Endothelial cell of umbilical vein (primary cell): ENCODE measurements at regions not wholly inside any gene's neighbourhood (a gene's known extent, or its start where the extent isn't known, plus 50 kb on each side); places are given as distances from the start of the nearest gene placed in this dataset.

Experiments used
- BruUV-seq: library from RNA; stranded (reverse); fragments of 400-500 nt; replicated peaks from 2 replicates; lab custom pipeline; 2021; lab: Mats Ljungman, UMichigan
- CTCF ChIA-PET: fragments of 300-600, 350-600 bp; sonication (Branson Sonifier 250); formaldehyde crosslinking; loops from one replicate; lab custom pipeline; 2021; ENCODE audit warnings: antibody characterized with exemption, inconsistent platforms; lab: Charles Lee
- POLR2A ChIA-PET: fragments of 300-600, 350-600 bp; sonication (Branson Sonifier 250); formaldehyde crosslinking; loops from one replicate; lab custom pipeline; 2021; ENCODE audit warnings: antibody characterized with exemption, inconsistent platforms; lab: Charles Lee
- DNase-seq: peaks from one replicate; pipeline ENCODE4 v3.0.0-alpha.2; 2011; ENCODE audit warnings: low read depth, low spot score
- FAIRE-seq: peaks from 2 replicates; lab custom pipeline; 2011; peaks lifted over from hg19 to GRCh38; lab: Jason Lieb, UNC
- H2AFZ ChIP-seq: 2 replicates; pipeline ENCODE4 v1.6.0; 2012; ENCODE audit warnings: low read depth, low read length, control low read depth, inconsistent platforms
- H3K27ac ChIP-seq: 2 replicates; pipeline ENCODE4 v1.5.1; 2011; ENCODE audit warnings: low read depth, mild to moderate bottlenecking, control low read depth, low read length, moderate library complexity; ENCODE audit not compliant: insufficient read depth
- H3K27me3 ChIP-seq, 2 experiments: 2 replicates each; pipeline versions ENCODE4 v1.6.0 to v1.6.1; 2011; ENCODE audit warnings: low read length in 2 of 2, mixed read lengths in 1 of 2; ENCODE audit not compliant: control insufficient read depth in 2 of 2, insufficient read depth in 2 of 2
- H3K36me3 ChIP-seq, 2 experiments: 2 replicates in 1 of 2; 3 replicates in 1 of 2; pipeline ENCODE4 v1.5.1; 2011; ENCODE audit warnings: low read length in 2 of 2, mild to moderate bottlenecking in 1 of 2, moderate library complexity in 1 of 2; ENCODE audit not compliant: control insufficient read depth in 2 of 2, insufficient read depth in 2 of 2; ENCODE audit errors: extremely low read depth in 1 of 2
- H3K4me1 ChIP-seq: 3 replicates; pipeline ENCODE4 v1.5.1; 2011; ENCODE audit warnings: mild to moderate bottlenecking, low read length; ENCODE audit not compliant: control insufficient read depth, insufficient read depth; ENCODE audit errors: extremely low read depth
- H3K4me2 ChIP-seq: 2 replicates; pipeline ENCODE4 v1.6.1; 2011; ENCODE audit warnings: low read length, control low read depth, mixed read lengths; ENCODE audit not compliant: insufficient read depth
- H3K4me3 ChIP-seq, 3 experiments: fragments of 200-600 bp in 1 of 3; sonication (generic), shearing (Covaris generic) in 1 of 3; replicated peaks in 1 of 3; 2 replicates each; pipeline ENCODE4 v1.5.1; 2011 to 2016; ENCODE audit warnings: control low read depth in 3 of 3, low read length in 3 of 3, mild to moderate bottlenecking in 2 of 3, inconsistent platforms in 1 of 3, low read depth in 1 of 3, moderate library complexity in 1 of 3; ENCODE audit not compliant: insufficient read depth in 1 of 3
- H3K79me2 ChIP-seq: 2 replicates; pipeline ENCODE4 v1.6.0; 2012; ENCODE audit warnings: low read length, inconsistent platforms; ENCODE audit not compliant: control insufficient read depth, insufficient read depth
- H3K9ac ChIP-seq: replicated peaks from 2 replicates; pipeline ENCODE3; 2011; ENCODE audit warnings: low read length, control low read depth; ENCODE audit not compliant: insufficient read depth; ENCODE audit errors: extremely low read depth
- H3K9me1 ChIP-seq: replicated peaks from 3 replicates; pipeline ENCODE4 v1.6.0; 2011; ENCODE audit warnings: mild to moderate bottlenecking, low read length; ENCODE audit not compliant: control insufficient read depth, insufficient read depth; ENCODE audit errors: extremely low read depth
- H3K9me3 ChIP-seq: replicated peaks from 2 replicates; pipeline ENCODE4 v1.5.1; 2012; ENCODE audit warnings: low read length, inconsistent platforms; ENCODE audit not compliant: control insufficient read depth, insufficient read depth
- H4K20me1 ChIP-seq: replicated peaks from 2 replicates; pipeline ENCODE3; 2011; ENCODE audit warnings: mild to moderate bottlenecking, low read length; ENCODE audit not compliant: control insufficient read depth, insufficient read depth; ENCODE audit errors: extremely low read depth
- EZH2 ChIP-seq: IDR thresholded peaks from 2 replicates; pipeline ENCODE4 v1.6.1; 2012; ENCODE audit warnings: borderline replicate concordance, low read depth, mild to moderate bottlenecking, moderate library complexity, low read length, inconsistent platforms; ENCODE audit not compliant: severe bottlenecking
- FOS ChIP-seq: IDR thresholded peaks from 2 replicates; pipeline ENCODE4 v1.6.1; 2011; ENCODE audit warnings: mild to moderate bottlenecking, low read length, moderate library complexity, borderline replicate concordance; ENCODE audit not compliant: insufficient read depth
- GATA2 ChIP-seq: IDR thresholded peaks from 2 replicates; pipeline ENCODE4 v1.7.0; 2011; ENCODE audit warnings: low read depth, mild to moderate bottlenecking, moderate library complexity, mixed read lengths, low read length; ENCODE audit not compliant: insufficient read length, insufficient read depth
- JUN ChIP-seq: IDR thresholded peaks from 2 replicates; pipeline ENCODE4 v1.6.1; 2011; ENCODE audit warnings: borderline replicate concordance, low read depth; ENCODE audit not compliant: insufficient read length, insufficient read depth
- MYC ChIP-seq: IDR thresholded peaks from one replicate; pipeline ENCODE4 v1.6.1; 2011; ENCODE audit warnings: mild to moderate bottlenecking, low read depth, low read length
- POLR2A ChIP-seq: IDR thresholded peaks from 2 replicates; pipeline ENCODE4 v1.6.1; 2012; ENCODE audit warnings: low read depth, mild to moderate bottlenecking, control low read depth, low read length
- POLR2AphosphoS5 ChIP-seq: IDR thresholded peaks from 2 replicates; pipeline ENCODE4 v1.6.1; 2012; ENCODE audit warnings: low read depth, mild to moderate bottlenecking, control low read depth, low read length, moderate library complexity; ENCODE audit not compliant: insufficient read depth
- dilution Hi-C: fragments of 300-500 bp; cut with MboI; formaldehyde crosslinking; loops from one replicate; pipeline ENCODE4 v1.15.0; 2019; ENCODE audit warnings: low sequenced_read_pairs; ENCODE audit not compliant: extremely low pct_ligation_motif_present
- intact Hi-C: fragments of 100-400 bp; cut with micrococcal nuclease; formaldehyde crosslinking; loops from one replicate; pipeline ENCODE4 v1.10.0; 2022
- TF ChIP-seq, protein P1 (sequence below), 2 donors: IDR thresholded peaks; 1 replicate in 1 of 2; 2 replicates in 1 of 2; pipeline ENCODE4 v1.5.1; 2011; ENCODE audit warnings: low read length in 2 of 2, mild to moderate bottlenecking in 2 of 2, moderate library complexity in 2 of 2, control low read depth in 1 of 2, inconsistent platforms in 1 of 2, low read depth in 1 of 2; ENCODE audit not compliant: insufficient read depth in 1 of 2; ENCODE audit errors: extremely low read depth in 1 of 2
- TF ChIP-seq, protein P2 (sequence below): IDR thresholded peaks from 2 replicates; pipeline ENCODE4 v1.6.1; 2011; ENCODE audit not compliant: insufficient read depth, insufficient read length

DNA sequence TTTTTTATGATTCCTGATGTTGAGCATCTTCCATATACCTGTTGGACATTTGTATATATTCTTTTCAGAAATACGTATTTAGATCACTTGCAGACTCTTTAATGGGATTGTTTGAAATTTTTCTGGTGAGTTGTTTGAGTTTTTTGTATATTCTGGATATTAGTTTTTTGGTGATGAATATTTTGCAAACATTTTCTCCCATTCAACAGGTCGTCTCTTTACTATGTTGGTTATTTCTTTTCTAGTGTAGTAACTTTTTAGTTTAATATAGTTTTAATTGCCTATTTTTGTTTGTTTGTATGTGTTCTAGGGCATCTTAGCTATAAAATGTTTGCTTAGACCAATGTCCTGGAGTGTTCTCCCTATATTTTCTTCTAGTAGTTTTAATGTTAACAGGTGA, 72.7 kb downstream of the ZWINT start:
- FAIRE-seq (no peak), DNase-seq (no peak)
- POLR2A ChIA-PET: no interaction called here
- CTCF ChIA-PET: no interaction called here
- H4K20me1 ChIP-seq: no peaks in the 10 kb centered on the region
- TF ChIP-seq GATA2: no peak
- TF ChIP-seq FOS: no peak
- TF ChIP-seq JUN: no peak
- no peak for TF ChIP-seq EZH2
- TF ChIP-seq MYC: no peak
- TF ChIP-seq, protein P1, sequence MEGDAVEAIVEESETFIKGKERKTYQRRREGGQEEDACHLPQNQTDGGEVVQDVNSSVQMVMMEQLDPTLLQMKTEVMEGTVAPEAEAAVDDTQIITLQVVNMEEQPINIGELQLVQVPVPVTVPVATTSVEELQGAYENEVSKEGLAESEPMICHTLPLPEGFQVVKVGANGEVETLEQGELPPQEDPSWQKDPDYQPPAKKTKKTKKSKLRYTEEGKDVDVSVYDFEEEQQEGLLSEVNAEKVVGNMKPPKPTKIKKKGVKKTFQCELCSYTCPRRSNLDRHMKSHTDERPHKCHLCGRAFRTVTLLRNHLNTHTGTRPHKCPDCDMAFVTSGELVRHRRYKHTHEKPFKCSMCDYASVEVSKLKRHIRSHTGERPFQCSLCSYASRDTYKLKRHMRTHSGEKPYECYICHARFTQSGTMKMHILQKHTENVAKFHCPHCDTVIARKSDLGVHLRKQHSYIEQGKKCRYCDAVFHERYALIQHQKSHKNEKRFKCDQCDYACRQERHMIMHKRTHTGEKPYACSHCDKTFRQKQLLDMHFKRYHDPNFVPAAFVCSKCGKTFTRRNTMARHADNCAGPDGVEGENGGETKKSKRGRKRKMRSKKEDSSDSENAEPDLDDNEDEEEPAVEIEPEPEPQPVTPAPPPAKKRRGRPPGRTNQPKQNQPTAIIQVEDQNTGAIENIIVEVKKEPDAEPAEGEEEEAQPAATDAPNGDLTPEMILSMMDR (IDR thresholded peaks at IDR 0.05; ENCODE audit: extremely low read depth in 1 of 2, insufficient read depth in 1 of 2, low read depth in 1 of 2, low read length in 2 of 2): no peak
- no peak for TF ChIP-seq POLR2A
- TF ChIP-seq, protein P2, sequence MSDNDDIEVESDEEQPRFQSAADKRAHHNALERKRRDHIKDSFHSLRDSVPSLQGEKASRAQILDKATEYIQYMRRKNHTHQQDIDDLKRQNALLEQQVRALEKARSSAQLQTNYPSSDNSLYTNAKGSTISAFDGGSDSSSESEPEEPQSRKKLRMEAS: no peak
- no peak for TF ChIP-seq POLR2AphosphoS5
- no peak overlapping the region for H3K4me3 ChIP-seq
- H2AFZ ChIP-seq: no peak overlapping the region
- H3K9me3 ChIP-seq: no peaks in the 10 kb centered on the region
- H3K36me3 ChIP-seq: no peaks in the 10 kb centered on the region
- H3K79me2 ChIP-seq: no peaks in the 10 kb centered on the region
- dilution Hi-C loops: no loop called here
- H3K4me2 ChIP-seq: no peak overlapping the region
- BruUV-seq: no TSS peak
- no peaks in the 10 kb centered on the region for H3K27me3 ChIP-seq
- intact Hi-C loops: no loop called here
- H3K27ac ChIP-seq: no peak overlapping the region
- H3K4me1 ChIP-seq: no peaks in the 10 kb centered on the region
- H3K9me1 ChIP-seq: no peaks in the 10 kb centered on the region
- H3K9ac ChIP-seq: no peak overlapping the region
